HepG2 (cell line): ENCODE measurements at regions not wholly inside any gene's neighbourhood (a gene's known extent, or its start where the extent isn't known, plus 50 kb on each side); places are given as distances from the start of the nearest gene placed in this dataset.

Experiments used
- ATAC-seq: fragments of 200-7000 bp; cut with Tn5 transposase; 3 replicates; pipeline ENCODE4 v1.9.1; 2020; ENCODE audit warnings: mild to moderate bottlenecking, moderate library complexity
- BruUV-seq: library from RNA; stranded (reverse); fragments of 400-500 nt; replicated peaks from 2 replicates; lab custom pipeline; 2021; lab: Mats Ljungman, UMichigan
- CTCF ChIA-PET: fragments of 300-600 bp; formaldehyde crosslinking; extraction: SDS; loops from one replicate; lab custom pipeline; 2021; ENCODE audit warnings: low total read pairs, inconsistent platforms, low intra/inter-chr PET ratio; lab: Yijun Ruan, JAX
- POLR2A ChIA-PET: fragments of 350-600 bp; sonication (Branson Sonifier 250); formaldehyde crosslinking; loops from one replicate; lab custom pipeline; 2020; ENCODE audit warnings: antibody characterized with exemption, inconsistent platforms; lab: Yijun Ruan, JAX
- DNase-seq: peaks from one replicate; pipeline ENCODE4 v3.0.0-alpha.2; 2015; ENCODE audit warnings: low spot score
- FAIRE-seq: peaks from 3 replicates; lab custom pipeline; 2011; peaks lifted over from hg19 to GRCh38; lab: Jason Lieb, UNC
- H2AFZ ChIP-seq: one replicate; pipeline ENCODE4 v1.6.1; 2011; ENCODE audit warnings: low read length, inconsistent platforms
- H3K27ac ChIP-seq: fragments of 300-600 bp; 3 replicates; pipeline ENCODE4 v1.8.0; 2011; ENCODE audit warnings: mixed run types, mild to moderate bottlenecking, mixed read lengths, low read length, inconsistent platforms; ENCODE audit not compliant: insufficient read depth; ENCODE audit errors: extremely low read length
- H3K27me3 ChIP-seq, 2 experiments: fragments of 200-600 bp in 1 of 2; 2 replicates in 1 of 2; 3 replicates in 1 of 2; pipeline versions ENCODE4 v1.6.0 to v1.8.0; 2011; ENCODE audit warnings: low read length in 2 of 2, mild to moderate bottlenecking in 2 of 2, moderate library complexity in 2 of 2, inconsistent platforms in 1 of 2; ENCODE audit not compliant: insufficient read depth in 2 of 2, control insufficient read depth in 1 of 2
- H3K36me3 ChIP-seq, 2 experiments: fragments of 200-600 bp in 1 of 2; replicated peaks in 1 of 2; 2 replicates in 1 of 2; 3 replicates in 1 of 2; pipeline versions ENCODE4 v1.5.1 to v1.8.0; 2011; ENCODE audit warnings: low read length in 2 of 2, inconsistent platforms in 1 of 2; ENCODE audit not compliant: insufficient read depth in 2 of 2, control insufficient read depth in 1 of 2
- H3K4me1 ChIP-seq: 2 replicates; pipeline ENCODE4 v1.5.1; 2012; ENCODE audit warnings: low read length, inconsistent platforms; ENCODE audit not compliant: insufficient read depth
- H3K4me2 ChIP-seq: 2 replicates; pipeline ENCODE4 v1.6.0; 2011; ENCODE audit warnings: low read depth, low read length, inconsistent platforms
- H3K4me3 ChIP-seq, 3 experiments: fragments of 200-600 bp in 1 of 3; sonication (generic), shearing (Covaris generic) in 1 of 3; replicated peaks in 1 of 3; 2 replicates each; pipeline ENCODE4 v1.5.1; 2011 to 2016; ENCODE audit warnings: low read length in 3 of 3, inconsistent platforms in 2 of 3, low read depth in 2 of 3, mild to moderate bottlenecking in 2 of 3, control low read depth in 1 of 3, mixed read lengths in 1 of 3; ENCODE audit not compliant: insufficient read depth in 1 of 3
- H3K79me2 ChIP-seq: one replicate; pipeline ENCODE4 v1.6.1; 2011; ENCODE audit warnings: low read length, inconsistent platforms; ENCODE audit not compliant: insufficient read depth
- H3K9ac ChIP-seq: 2 replicates; pipeline ENCODE4 v1.6.0; 2011; ENCODE audit warnings: mild to moderate bottlenecking, low read depth, low read length, inconsistent platforms; ENCODE audit not compliant: insufficient read depth
- H3K9me3 ChIP-seq: 2 replicates; pipeline ENCODE4 v1.5.1; 2012; ENCODE audit warnings: mild to moderate bottlenecking, low read length
- H4K20me1 ChIP-seq: 2 replicates; pipeline ENCODE4 v1.6.0; 2011; ENCODE audit warnings: inconsistent platforms, mild to moderate bottlenecking, low read length, moderate library complexity; ENCODE audit not compliant: insufficient read depth
- AGO2 ChIP-seq: fragments of 200-400 bp; formaldehyde crosslinking; optimal IDR thresholded peaks from 2 replicates; pipeline ENCODE3; 2017; ENCODE audit warnings: mild to moderate bottlenecking, low read depth, low read length, moderate library complexity
- ELF4 ChIP-seq: sonication (generic); formaldehyde crosslinking; IDR thresholded peaks from 2 replicates; pipeline ENCODE4 v1.5.0; 2020; ENCODE audit warnings: missing genetic modification reagents, mild to moderate bottlenecking, moderate library complexity, borderline replicate concordance
- NFATC3 ChIP-seq: sonication (generic); formaldehyde crosslinking; IDR thresholded peaks from 2 replicates; pipeline ENCODE4 v1.5.1; 2020; ENCODE audit warnings: mild to moderate bottlenecking, missing genetic modification reagents
- NFYB ChIP-seq: sonication (generic); formaldehyde crosslinking; IDR thresholded peaks from 2 replicates; pipeline ENCODE4 v1.4.0; 2020; ENCODE audit warnings: missing genetic modification reagents
- SALL2 ChIP-seq: sonication (generic); formaldehyde crosslinking; IDR thresholded peaks from 2 replicates; pipeline ENCODE4 v1.8.1; 2023; ENCODE audit warnings: mild to moderate bottlenecking, missing genetic modification reagents, inconsistent platforms
- TGIF2 ChIP-seq: IDR thresholded peaks from 2 replicates; pipeline ENCODE4 v1.6.1; 2016; ENCODE audit warnings: control low read depth, missing compliant biosample characterization
- THYN1 ChIP-seq: sonication (generic); formaldehyde crosslinking; IDR thresholded peaks from 2 replicates; pipeline ENCODE4 v1.8.1; 2023; ENCODE audit warnings: low read depth, mild to moderate bottlenecking, moderate library complexity, missing genetic modification reagents, borderline replicate concordance
- ZNF326 ChIP-seq: sonication (generic); formaldehyde crosslinking; IDR thresholded peaks from 2 replicates; pipeline ENCODE4 v1.4.0; 2020; ENCODE audit warnings: missing genetic modification reagents, borderline replicate concordance
- ZNF354B ChIP-seq: sonication (generic); formaldehyde crosslinking; IDR thresholded peaks from 2 replicates; pipeline ENCODE4 v1.8.0; 2022; ENCODE audit warnings: mild to moderate bottlenecking, missing genetic modification reagents
- ZNF362 ChIP-seq: sonication (generic); formaldehyde crosslinking; IDR thresholded peaks from 2 replicates; pipeline ENCODE4 v1.4.0; 2020; ENCODE audit warnings: missing genetic modification reagents, mild to moderate bottlenecking, borderline replicate concordance
- ZNF549 ChIP-seq: sonication (generic); formaldehyde crosslinking; IDR thresholded peaks from 2 replicates; pipeline ENCODE4 v1.5.0; 2020; ENCODE audit warnings: missing genetic modification reagents
- ZXDC ChIP-seq: sonication (generic); formaldehyde crosslinking; IDR thresholded peaks from 2 replicates; pipeline ENCODE4 v1.5.0; 2020; ENCODE audit warnings: mild to moderate bottlenecking, missing genetic modification reagents
- WGBS: methylation state at CpG from one replicate; pipeline ENCODE4 v1.1.6; 2017; ENCODE audit warnings: low lambda C conversion rate; 5-methylcytosine and 5-hydroxymethylcytosine counted together
- in situ Hi-C: cut with HindIII; loops from 2 replicates; pipeline ENCODE4 v1.10.0; 2017; ENCODE audit warnings: low pct_unique_long_range_greater_than_20kb; ENCODE audit not compliant: extremely low pct_ligation_motif_present
- intact Hi-C: fragments of 100-400 bp; cut with micrococcal nuclease; formaldehyde crosslinking; loops from one replicate; pipeline ENCODE4 v1.10.0; 2022; ENCODE audit not compliant: unreplicated experiment
- TF ChIP-seq, protein P1 (sequence below): sonication (generic); formaldehyde crosslinking; IDR thresholded peaks from 2 replicates; pipeline ENCODE4 v1.4.0; 2020; ENCODE audit warnings: missing genetic modification reagents, mild to moderate bottlenecking, borderline replicate concordance

GRCh38 chr4:92060333-92060732 is 243.4 kb upstream of the GRID2 start (continued):
- TF ChIP-seq, protein P1, sequence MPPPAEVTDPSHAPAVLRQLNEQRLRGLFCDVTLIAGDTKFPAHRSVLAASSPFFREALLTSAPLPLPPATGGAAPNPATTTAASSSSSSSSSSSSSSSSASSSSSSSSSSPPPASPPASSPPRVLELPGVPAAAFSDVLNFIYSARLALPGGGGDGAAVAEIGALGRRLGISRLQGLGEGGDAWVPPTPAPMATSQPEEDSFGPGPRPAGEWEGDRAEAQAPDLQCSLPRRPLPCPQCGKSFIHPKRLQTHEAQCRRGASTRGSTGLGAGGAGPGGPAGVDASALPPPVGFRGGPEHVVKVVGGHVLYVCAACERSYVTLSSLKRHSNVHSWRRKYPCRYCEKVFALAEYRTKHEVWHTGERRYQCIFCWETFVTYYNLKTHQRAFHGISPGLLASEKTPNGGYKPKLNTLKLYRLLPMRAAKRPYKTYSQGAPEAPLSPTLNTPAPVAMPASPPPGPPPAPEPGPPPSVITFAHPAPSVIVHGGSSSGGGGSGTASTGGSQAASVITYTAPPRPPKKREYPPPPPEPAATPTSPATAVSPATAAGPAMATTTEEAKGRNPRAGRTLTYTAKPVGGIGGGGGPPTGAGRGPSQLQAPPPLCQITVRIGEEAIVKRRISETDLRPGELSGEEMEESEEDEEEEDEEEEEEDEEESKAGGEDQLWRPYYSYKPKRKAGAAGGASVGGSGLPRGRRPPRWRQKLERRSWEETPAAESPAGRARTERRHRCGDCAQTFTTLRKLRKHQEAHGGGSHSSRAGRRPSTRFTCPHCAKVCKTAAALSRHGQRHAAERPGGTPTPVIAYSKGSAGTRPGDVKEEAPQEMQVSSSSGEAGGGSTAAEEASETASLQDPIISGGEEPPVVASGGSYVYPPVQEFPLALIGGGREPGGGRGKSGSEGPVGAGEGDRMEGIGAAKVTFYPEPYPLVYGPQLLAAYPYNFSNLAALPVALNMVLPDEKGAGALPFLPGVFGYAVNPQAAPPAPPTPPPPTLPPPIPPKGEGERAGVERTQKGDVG (CRISPR knock-in tag): no peak
- no peak for TF ChIP-seq ZNF326 (CRISPR knock-in tag)

DNA sequence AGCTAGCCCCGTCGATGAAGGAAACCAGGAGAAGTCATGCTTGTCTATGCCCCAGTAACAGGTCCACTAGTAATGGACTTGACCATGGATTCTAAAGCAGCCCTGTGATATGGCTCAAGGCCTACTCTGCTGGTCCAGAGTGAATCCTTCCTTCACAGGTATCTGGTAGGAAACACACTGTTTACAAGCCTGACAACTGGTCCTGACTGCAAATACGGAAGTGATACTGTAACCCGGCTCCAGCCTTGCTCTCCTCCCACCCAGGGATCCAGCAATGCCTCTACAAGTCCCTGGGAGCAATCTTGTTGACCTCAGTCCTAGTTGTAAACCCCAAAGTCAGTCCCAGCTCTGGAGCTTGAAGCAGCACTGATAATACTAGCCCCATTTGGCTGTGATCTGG is 239.2 kb upstream of the GRID2 start:
- Histone ChIP-seq H3K4me1 (no peaks in the 10 kb centered on the region), H3K9ac (no peak overlapping the region), H3K27me3 (no peaks in the 10 kb centered on the region; a peak in 1 of 5 replicates), H3K4me2 (no peak overlapping the region), H3K36me3 (no peaks in the 10 kb centered on the region), H4K20me1 (no peaks in the 10 kb centered on the region), H2AFZ (no peak overlapping the region), H3K4me3 (no peak overlapping the region), H3K79me2 (no peaks in the 10 kb centered on the region), H3K9me3 (peaks cover 18% of the 10 kb centered on the region), H3K27ac (no peak overlapping the region)
- ChIA-PET CTCF (no interaction called here), POLR2A (no interaction called here)
- ATAC-seq (no peak), FAIRE-seq (no peak), DNase-seq (no peak)
- intact Hi-C loops (loop anchor here (2.0 kb wide), 1 partner anchor 68 kb away; no protein-coding TSS in a partner anchor), in situ Hi-C loops (no loop called here)
- TF ChIP-seq ZNF362 (CRISPR knock-in tag): no peak
- no peak for TF ChIP-seq ZNF354B (CRISPR knock-in tag)
- TF ChIP-seq NFATC3: no peak
- TF ChIP-seq ELF4 (CRISPR knock-in tag): no peak
- TF ChIP-seq ZNF549 (CRISPR knock-in tag): no peak
- no peak for TF ChIP-seq ZXDC (CRISPR knock-in tag)
- no peak for TF ChIP-seq SALL2 (CRISPR knock-in tag)
- TF ChIP-seq AGO2: no peak
- TF ChIP-seq TGIF2 (CRISPR knock-in tag): no peak
- no peak for TF ChIP-seq NFYB (CRISPR knock-in tag)
- no peak for TF ChIP-seq THYN1 (CRISPR knock-in tag)
- BruUV-seq: no TSS peak
- 0% methylated on average over 2 of the region's 4 CpGs for WGBS
